CD4-positive, alpha-beta T cell (primary cell): ENCODE measurements at regions not wholly inside any gene's neighbourhood (a gene's known extent, or its start where the extent isn't known, plus 50 kb on each side); places are given as distances from the start of the nearest gene placed in this dataset.

Source experiments
- ATAC-seq: fragments of 200-7000 bp; cut with Tn5 transposase; one replicate; pipeline ENCODE4 v1.10.0; 2022; ENCODE audit warnings: mild to moderate bottlenecking; ENCODE audit not compliant: poor library complexity
- CTCF ChIA-PET: fragments of 350-600 bp; sonication (Branson Sonifier 250); formaldehyde crosslinking; loops from one replicate; lab custom pipeline; 2021; ENCODE audit warnings: antibody characterized with exemption, inconsistent platforms; lab: Charles Lee
- POLR2A ChIA-PET: fragments of 350-600 bp; sonication (Branson Sonifier 250); formaldehyde crosslinking; loops from one replicate; lab custom pipeline; 2021; ENCODE audit warnings: antibody characterized with exemption, inconsistent platforms; lab: Charles Lee
- DNase-seq, 14 experiments: peaks; one replicate each; pipeline ENCODE4 v3.0.0-alpha.2; 2013 to 2020; ENCODE audit warnings: mixed read lengths in 2 of 14
- H3K27ac ChIP-seq, 2 donors: one replicate each; pipeline versions ENCODE4 v1.5.1 to v1.7.0; 2013; ENCODE audit warnings: low read length in 2 of 2, low read depth in 1 of 2, mild to moderate bottlenecking in 1 of 2
- H3K27me3 ChIP-seq, 2 experiments: 1 replicate in 1 of 2; 2 replicates in 1 of 2; pipeline versions ENCODE4 v1.6.1 to v1.7.0; 2013; ENCODE audit warnings: low read length in 2 of 2, control low read depth in 1 of 2, mild to moderate bottlenecking in 1 of 2, moderate library complexity in 1 of 2; ENCODE audit not compliant: insufficient read depth in 2 of 2, control insufficient read depth in 1 of 2
- H3K36me3 ChIP-seq: one replicate; pipeline ENCODE4 v1.6.1; 2013; ENCODE audit warnings: low read length, control low read depth; ENCODE audit not compliant: insufficient read depth
- H3K4me1 ChIP-seq: one replicate; pipeline ENCODE4 v1.6.1; 2013; ENCODE audit warnings: low read length, control low read depth; ENCODE audit not compliant: insufficient read depth
- H3K4me3 ChIP-seq: one replicate; pipeline ENCODE4 v1.5.1; 2013; ENCODE audit warnings: mild to moderate bottlenecking, low read length, moderate library complexity
- H3K9me3 ChIP-seq, 2 experiments: 1 replicate in 1 of 2; 2 replicates in 1 of 2; pipeline versions ENCODE4 v1.6.1 to v1.7.0; 2013; ENCODE audit warnings: low read length in 2 of 2, mild to moderate bottlenecking in 2 of 2, control low read depth in 1 of 2, moderate library complexity in 1 of 2; ENCODE audit not compliant: control insufficient read depth in 1 of 2, insufficient read depth in 1 of 2
- H3K27ac Mint-ChIP-seq: one replicate; pipeline ENCODE4 v1.8.0; 2020; ENCODE audit warnings: mixed read lengths
- H3K27me3 Mint-ChIP-seq: one replicate; pipeline ENCODE4 v1.8.0; 2021; ENCODE audit warnings: mixed read lengths
- H3K36me3 Mint-ChIP-seq: one replicate; pipeline ENCODE4 v1.8.0; 2021; ENCODE audit warnings: low read depth, mixed read lengths
- H3K4me1 Mint-ChIP-seq: one replicate; pipeline ENCODE4 v1.8.0; 2021; ENCODE audit warnings: low read depth, mixed read lengths
- H3K4me3 Mint-ChIP-seq: one replicate; pipeline ENCODE4 v1.8.0; 2020; ENCODE audit warnings: mild to moderate bottlenecking, mixed read lengths
- H3K9me3 Mint-ChIP-seq: one replicate; pipeline ENCODE4 v1.8.0; 2020; ENCODE audit warnings: mixed read lengths
- CTCF ChIP-seq: fragments of 200-600 bp; IDR thresholded peaks from one replicate; pipeline ENCODE4 v1.8.0; 2022; ENCODE audit warnings: antibody characterized with exemption, mild to moderate bottlenecking
- intact Hi-C, 2 experiments: fragments of 100-400 bp; cut with DNase I in 1 of 2; cut with micrococcal nuclease in 1 of 2; formaldehyde crosslinking; loops; one replicate each; pipeline versions ENCODE4 v1.15.1 to v1.9.0; 2023 to 2025; cut with DNase I, micrococcal nuclease

GRCh38 chr2:221924576-221924975 is 352.5 kb upstream of the EPHA4 start:
- Histone ChIP-seq H3K4me3 (no peak overlapping the region), H3K27ac (no peak overlapping the region), H3K27me3 (no peaks in the 10 kb centered on the region), H3K36me3 (no peaks in the 10 kb centered on the region), H3K9me3 (no peaks in the 10 kb centered on the region), H3K4me1 (no peaks in the 10 kb centered on the region)
- Mint-ChIP-seq H3K4me1 (no peaks in the 10 kb centered on the region), H3K36me3 (no peaks in the 10 kb centered on the region), H3K9me3 (no peaks in the 10 kb centered on the region), H3K27me3 (no peaks in the 10 kb centered on the region), H3K4me3 (no peak overlapping the region), H3K27ac (no peak overlapping the region)
- no peak for ATAC-seq
- POLR2A ChIA-PET = no interaction called here
- no peak for DNase-seq
- intact Hi-C loops = no loop called here
- CTCF ChIA-PET = interaction anchor here (1.4 kb wide), 1 partner anchor 19 kb away, joined by 3 read pairs; no protein-coding TSS in a partner anchor
- TF ChIP-seq CTCF = no peak

GRCh38 chr2:221915926-221916325 is 343.8 kb upstream of the EPHA4 start:
- Mint-ChIP-seq H3K4me1 (no peaks in the 10 kb centered on the region), H3K36me3 (no peaks in the 10 kb centered on the region), H3K27ac (no peak overlapping the region), H3K4me3 (no peak overlapping the region), H3K27me3 (no peaks in the 10 kb centered on the region), H3K9me3 (peaks cover 2% of the 10 kb centered on the region)
- ATAC-seq (no peak), DNase-seq (no peak)
- TF ChIP-seq CTCF = no peak
- Histone ChIP-seq H3K4me1 (no peaks in the 10 kb centered on the region), H3K27ac (no peak overlapping the region), H3K36me3 (no peaks in the 10 kb centered on the region), H3K27me3 (no peaks in the 10 kb centered on the region), H3K4me3 (no peak overlapping the region), H3K9me3 (no peaks in the 10 kb centered on the region)
- intact Hi-C loops = no loop called here
- ChIA-PET POLR2A (no interaction called here), CTCF (no interaction called here)

- no peaks in the 10 kb centered on the region for H3K4me1 ChIP-seq
- CTCF ChIA-PET = no interaction called here
- H3K9me3 ChIP-seq = no peaks in the 10 kb centered on the region
- no peak overlapping the region for H3K27ac ChIP-seq
- ATAC-seq = no peak
- no peaks in the 10 kb centered on the region for H3K4me1 Mint-ChIP-seq
- no peak overlapping the region for H3K4me3 Mint-ChIP-seq
- intact Hi-C loops = no loop called here
- DNase-seq = no peak
- H3K36me3 ChIP-seq = no peaks in the 10 kb centered on the region
- no peak overlapping the region for H3K4me3 ChIP-seq
- TF ChIP-seq CTCF = no peak
- no peaks in the 10 kb centered on the region for H3K27me3 ChIP-seq
- H3K27ac Mint-ChIP-seq = no peak overlapping the region
- POLR2A ChIA-PET = no interaction called here
- no peaks in the 10 kb centered on the region for H3K36me3 Mint-ChIP-seq
- H3K27me3 Mint-ChIP-seq = no peaks in the 10 kb centered on the region
- peaks cover 2% of the 10 kb centered on the region for H3K9me3 Mint-ChIP-seq
Observed at GRCh38 chr2:221914334-221914880, 342.3 kb upstream of the EPHA4 start.
